CD4-positive, alpha-beta T cell (primary cell): ENCODE measurements at regions not wholly inside any gene's neighbourhood (a gene's known extent, or its start where the extent isn't known, plus 50 kb on each side); places are given as distances from the start of the nearest gene placed in this dataset.

Source experiments
- ATAC-seq: fragments of 200-7000 bp; cut with Tn5 transposase; one replicate; pipeline ENCODE4 v1.10.0; 2022; ENCODE audit warnings: mild to moderate bottlenecking; ENCODE audit not compliant: poor library complexity
- CTCF ChIA-PET: fragments of 350-600 bp; sonication (Branson Sonifier 250); formaldehyde crosslinking; loops from one replicate; lab custom pipeline; 2021; ENCODE audit warnings: antibody characterized with exemption, inconsistent platforms; lab: Charles Lee
- POLR2A ChIA-PET: fragments of 350-600 bp; sonication (Branson Sonifier 250); formaldehyde crosslinking; loops from one replicate; lab custom pipeline; 2021; ENCODE audit warnings: antibody characterized with exemption, inconsistent platforms; lab: Charles Lee
- DNase-seq, 14 experiments: peaks; one replicate each; pipeline ENCODE4 v3.0.0-alpha.2; 2013 to 2020; ENCODE audit warnings: mixed read lengths in 2 of 14
- H3K27ac ChIP-seq, 2 donors: one replicate each; pipeline versions ENCODE4 v1.5.1 to v1.7.0; 2013; ENCODE audit warnings: low read length in 2 of 2, low read depth in 1 of 2, mild to moderate bottlenecking in 1 of 2
- H3K27me3 ChIP-seq, 2 experiments: 1 replicate in 1 of 2; 2 replicates in 1 of 2; pipeline versions ENCODE4 v1.6.1 to v1.7.0; 2013; ENCODE audit warnings: low read length in 2 of 2, control low read depth in 1 of 2, mild to moderate bottlenecking in 1 of 2, moderate library complexity in 1 of 2; ENCODE audit not compliant: insufficient read depth in 2 of 2, control insufficient read depth in 1 of 2
- H3K36me3 ChIP-seq: one replicate; pipeline ENCODE4 v1.6.1; 2013; ENCODE audit warnings: low read length, control low read depth; ENCODE audit not compliant: insufficient read depth
- H3K4me1 ChIP-seq: one replicate; pipeline ENCODE4 v1.6.1; 2013; ENCODE audit warnings: low read length, control low read depth; ENCODE audit not compliant: insufficient read depth
- H3K4me3 ChIP-seq: one replicate; pipeline ENCODE4 v1.5.1; 2013; ENCODE audit warnings: mild to moderate bottlenecking, low read length, moderate library complexity
- H3K9me3 ChIP-seq, 2 experiments: 1 replicate in 1 of 2; 2 replicates in 1 of 2; pipeline versions ENCODE4 v1.6.1 to v1.7.0; 2013; ENCODE audit warnings: low read length in 2 of 2, mild to moderate bottlenecking in 2 of 2, control low read depth in 1 of 2, moderate library complexity in 1 of 2; ENCODE audit not compliant: control insufficient read depth in 1 of 2, insufficient read depth in 1 of 2
- H3K27ac Mint-ChIP-seq: one replicate; pipeline ENCODE4 v1.8.0; 2020; ENCODE audit warnings: mixed read lengths
- H3K27me3 Mint-ChIP-seq: one replicate; pipeline ENCODE4 v1.8.0; 2021; ENCODE audit warnings: mixed read lengths
- H3K36me3 Mint-ChIP-seq: one replicate; pipeline ENCODE4 v1.8.0; 2021; ENCODE audit warnings: low read depth, mixed read lengths
- H3K4me1 Mint-ChIP-seq: one replicate; pipeline ENCODE4 v1.8.0; 2021; ENCODE audit warnings: low read depth, mixed read lengths
- H3K4me3 Mint-ChIP-seq: one replicate; pipeline ENCODE4 v1.8.0; 2020; ENCODE audit warnings: mild to moderate bottlenecking, mixed read lengths
- H3K9me3 Mint-ChIP-seq: one replicate; pipeline ENCODE4 v1.8.0; 2020; ENCODE audit warnings: mixed read lengths
- CTCF ChIP-seq: fragments of 200-600 bp; IDR thresholded peaks from one replicate; pipeline ENCODE4 v1.8.0; 2022; ENCODE audit warnings: antibody characterized with exemption, mild to moderate bottlenecking
- intact Hi-C, 2 experiments: fragments of 100-400 bp; cut with DNase I in 1 of 2; cut with micrococcal nuclease in 1 of 2; formaldehyde crosslinking; loops; one replicate each; pipeline versions ENCODE4 v1.15.1 to v1.9.0; 2023 to 2025; cut with DNase I, micrococcal nuclease

GRCh38 chr1:59244891-59245290, 52.0 kb upstream of the FGGY start:
- DNase-seq = no peak
- intact Hi-C loops = no loop called here
- Mint-ChIP-seq H3K9me3 (peaks cover 15% of the 10 kb centered on the region), H3K4me3 (no peak overlapping the region), H3K36me3 (no peaks in the 10 kb centered on the region), H3K27ac (no peak overlapping the region), H3K4me1 (no peaks in the 10 kb centered on the region), H3K27me3 (peaks cover 5% of the 10 kb centered on the region)
- H3K9me3 ChIP-seq = peaks cover 0 to 5% of the 10 kb centered on the region in 2 experiments
- ChIA-PET CTCF (no interaction called here), POLR2A (no interaction called here)
- H3K4me1 ChIP-seq = no peaks in the 10 kb centered on the region
- no peak overlapping the region for H3K4me3 ChIP-seq
- no peak for ATAC-seq
- no peaks in the 10 kb centered on the region for H3K36me3 ChIP-seq
- no peaks in the 10 kb centered on the region for H3K27me3 ChIP-seq
- no peak overlapping the region for H3K27ac ChIP-seq
- no peak for TF ChIP-seq CTCF
